ENCODE measurements at regions not wholly inside any gene's neighbourhood (a gene's known extent, or its start where the extent isn't known, plus 50 kb on each side); places are given as distances from the start of the nearest gene placed in this dataset.

DNA sequence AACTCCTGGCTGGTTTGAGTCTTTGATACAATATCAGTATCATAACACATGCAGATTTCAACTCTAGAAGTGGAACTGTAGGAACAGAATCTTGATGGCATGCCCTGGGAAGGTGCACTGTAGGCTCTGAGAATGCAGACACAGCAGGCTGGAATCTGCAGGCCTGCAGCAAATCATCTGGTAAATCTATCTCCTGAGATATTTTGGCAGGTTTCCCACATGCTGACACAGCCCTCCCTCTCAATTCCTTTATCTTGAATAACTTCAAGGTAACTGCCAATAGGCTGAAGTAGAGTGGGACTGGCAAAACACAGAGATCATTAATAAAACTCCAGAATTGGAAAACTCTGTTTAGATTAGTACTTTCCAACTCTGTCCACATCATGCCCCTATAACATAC, 177.8 kb upstream of the PCSK5 start:
- no peaks in the 10 kb centered on the region for H3K9me3 ChIP-seq
- TF ChIP-seq, protein P1, sequence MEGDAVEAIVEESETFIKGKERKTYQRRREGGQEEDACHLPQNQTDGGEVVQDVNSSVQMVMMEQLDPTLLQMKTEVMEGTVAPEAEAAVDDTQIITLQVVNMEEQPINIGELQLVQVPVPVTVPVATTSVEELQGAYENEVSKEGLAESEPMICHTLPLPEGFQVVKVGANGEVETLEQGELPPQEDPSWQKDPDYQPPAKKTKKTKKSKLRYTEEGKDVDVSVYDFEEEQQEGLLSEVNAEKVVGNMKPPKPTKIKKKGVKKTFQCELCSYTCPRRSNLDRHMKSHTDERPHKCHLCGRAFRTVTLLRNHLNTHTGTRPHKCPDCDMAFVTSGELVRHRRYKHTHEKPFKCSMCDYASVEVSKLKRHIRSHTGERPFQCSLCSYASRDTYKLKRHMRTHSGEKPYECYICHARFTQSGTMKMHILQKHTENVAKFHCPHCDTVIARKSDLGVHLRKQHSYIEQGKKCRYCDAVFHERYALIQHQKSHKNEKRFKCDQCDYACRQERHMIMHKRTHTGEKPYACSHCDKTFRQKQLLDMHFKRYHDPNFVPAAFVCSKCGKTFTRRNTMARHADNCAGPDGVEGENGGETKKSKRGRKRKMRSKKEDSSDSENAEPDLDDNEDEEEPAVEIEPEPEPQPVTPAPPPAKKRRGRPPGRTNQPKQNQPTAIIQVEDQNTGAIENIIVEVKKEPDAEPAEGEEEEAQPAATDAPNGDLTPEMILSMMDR (IDR thresholded peaks at IDR 0.05 in 4 of 5, conservative IDR thresholded peaks at IDR 0.05 in 1 of 5): no peak
- no peak for TF ChIP-seq POLR2A (IDR thresholded peaks at IDR 0.05)
- no peaks in the 10 kb centered on the region for H3K36me3 ChIP-seq
- H3K27me3 ChIP-seq: no peaks in the 10 kb centered on the region
- H3K27ac ChIP-seq: no peak overlapping the region
- H3K4me1 ChIP-seq: peaks cover 0 to 6% of the 10 kb centered on the region in 2 donors
- intact Hi-C loops (cut with DNase I; ENCODE audit: low total_unique reads) (no loop called here), in situ Hi-C loops (cut with MboI; ENCODE audit: low sequenced_read_pairs in 4 of 4) (no loop called here)
- no peak overlapping the region for H3K4me3 ChIP-seq
- ATAC-seq (no peak), DNase-seq (no peak)

DNA sequence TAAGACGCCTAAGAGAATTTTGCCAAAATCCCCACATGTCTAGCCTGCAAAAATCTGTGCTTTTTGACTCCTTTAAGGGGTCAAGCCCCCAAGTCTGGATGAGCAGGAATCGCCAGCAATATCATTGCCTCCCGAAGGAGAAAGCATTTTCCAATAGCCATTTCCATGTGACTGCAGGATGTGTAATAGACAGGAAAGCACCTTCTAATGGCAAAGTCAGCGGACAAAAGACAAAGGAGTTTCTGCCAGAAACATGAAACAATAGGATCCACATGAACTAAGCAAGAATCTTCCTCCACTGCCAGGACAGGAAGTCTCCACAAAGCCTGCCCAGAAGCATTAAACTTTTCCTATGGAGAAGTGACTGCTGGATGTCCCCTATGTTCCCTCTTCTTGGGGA, 177.1 kb upstream of the PCSK5 start:
- Histone ChIP-seq H3K27ac (no peak overlapping the region), H3K9me3 (no peaks in the 10 kb centered on the region), H3K36me3 (no peaks in the 10 kb centered on the region), H3K4me3 (no peak overlapping the region), H3K4me1 (peaks cover 0 to 6% of the 10 kb centered on the region in 2 donors), H3K27me3 (no peaks in the 10 kb centered on the region)
- TF ChIP-seq, protein P1 (IDR thresholded peaks at IDR 0.05 in 4 of 5, conservative IDR thresholded peaks at IDR 0.05 in 1 of 5): no peak
- TF ChIP-seq POLR2A (IDR thresholded peaks at IDR 0.05): no peak
- intact Hi-C loops (cut with DNase I; ENCODE audit: low total_unique reads) (no loop called here), in situ Hi-C loops (cut with MboI; ENCODE audit: low sequenced_read_pairs in 4 of 4) (no loop called here)
- ATAC-seq (no peak), DNase-seq (no peak)

DNA sequence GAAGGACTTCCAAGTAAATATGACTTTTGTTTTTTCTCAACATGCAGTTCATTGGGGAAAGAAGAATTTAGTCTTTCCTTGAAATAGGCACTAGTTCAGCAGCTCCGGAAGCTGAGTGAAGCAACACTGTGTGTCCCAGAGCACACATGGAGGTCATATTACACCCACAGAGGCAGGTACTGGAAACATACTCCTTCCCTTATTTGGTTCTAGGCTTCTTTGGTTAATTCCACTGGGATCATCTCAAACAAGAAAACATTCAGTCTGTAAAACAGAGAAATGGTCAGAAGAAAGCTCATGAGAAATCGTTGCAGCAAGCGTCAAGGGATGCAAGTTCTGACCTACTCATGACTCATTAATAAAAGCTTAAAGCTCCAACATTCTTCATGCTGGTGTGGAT, 175.1 kb upstream of the PCSK5 start:
- H3K36me3 ChIP-seq: no peaks in the 10 kb centered on the region
- H3K4me1 ChIP-seq: peaks cover 0 to 6% of the 10 kb centered on the region in 2 donors
- no peaks in the 10 kb centered on the region for H3K9me3 ChIP-seq
- no peak overlapping the region for H3K4me3 ChIP-seq
- in situ Hi-C loops (cut with MboI; ENCODE audit: low sequenced_read_pairs in 4 of 4): no loop called here
- intact Hi-C loops (cut with DNase I; ENCODE audit: low total_unique reads): no loop called here
- TF ChIP-seq, protein P1 (IDR thresholded peaks at IDR 0.05 in 4 of 5, conservative IDR thresholded peaks at IDR 0.05 in 1 of 5): no peak
- no peak for TF ChIP-seq POLR2A (IDR thresholded peaks at IDR 0.05)
- ATAC-seq (no peak), DNase-seq (no peak)
- no peaks in the 10 kb centered on the region for H3K27me3 ChIP-seq
- no peak overlapping the region for H3K27ac ChIP-seq

DNA sequence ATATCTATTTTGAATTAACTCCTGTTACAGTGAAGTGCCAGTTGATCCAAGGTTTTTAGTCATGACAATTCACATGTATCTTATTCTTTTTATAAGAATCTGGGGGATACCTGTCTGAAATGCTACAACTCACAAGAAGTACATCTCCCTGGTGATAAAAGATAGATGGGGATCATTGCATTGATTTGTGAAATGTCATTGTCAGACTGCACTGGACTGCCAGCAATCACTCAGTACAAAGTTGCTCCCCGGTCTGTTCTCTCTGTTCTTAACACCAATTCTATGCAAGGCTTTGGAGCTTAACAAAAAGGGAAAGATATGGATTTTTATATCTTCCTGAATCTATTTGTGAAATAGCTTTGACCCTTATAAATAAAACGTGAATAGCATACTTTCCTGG, 171.8 kb upstream of the PCSK5 start:
- no peaks in the 10 kb centered on the region for H3K36me3 ChIP-seq
- in situ Hi-C loops (cut with MboI; ENCODE audit: low sequenced_read_pairs in 4 of 4): no loop called here
- no peak overlapping the region for H3K27ac ChIP-seq
- DNase-seq: no peak
- H3K4me3 ChIP-seq: no peak overlapping the region
- TF ChIP-seq, protein P1 (IDR thresholded peaks at IDR 0.05 in 4 of 5, conservative IDR thresholded peaks at IDR 0.05 in 1 of 5): no peak
- no peak for TF ChIP-seq POLR2A (IDR thresholded peaks at IDR 0.05)
- intact Hi-C loops (cut with DNase I; ENCODE audit: low total_unique reads): no loop called here
- no peaks in the 10 kb centered on the region for H3K27me3 ChIP-seq
- ATAC-seq: no peak
- no peaks in the 10 kb centered on the region for H3K4me1 ChIP-seq
- no peaks in the 10 kb centered on the region for H3K9me3 ChIP-seq

DNA sequence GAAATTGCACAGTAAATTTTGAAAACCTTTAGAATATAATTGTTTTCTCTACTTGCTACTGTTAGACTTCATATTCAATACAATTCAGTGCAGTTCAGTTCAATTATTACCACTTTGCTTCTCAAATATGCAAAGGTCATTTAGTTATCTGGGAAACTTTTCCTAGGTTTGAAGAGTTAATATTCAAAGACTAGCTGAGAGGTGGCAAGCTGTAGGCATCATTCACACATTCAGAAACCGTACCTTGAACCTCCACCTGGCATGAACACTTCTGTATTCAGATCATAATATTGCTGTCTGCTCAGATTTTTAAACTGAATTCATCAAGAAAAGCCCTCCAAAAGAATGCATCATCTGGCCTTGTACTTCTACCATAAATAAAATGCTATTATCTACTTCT, 162.1 kb upstream of the PCSK5 start:
- H3K36me3 ChIP-seq: no peaks in the 10 kb centered on the region
- DNase-seq (no peak), ATAC-seq (no peak)
- TF ChIP-seq, protein P1 (IDR thresholded peaks at IDR 0.05 in 4 of 5, conservative IDR thresholded peaks at IDR 0.05 in 1 of 5): no peak
- TF ChIP-seq POLR2A (IDR thresholded peaks at IDR 0.05): no peak
- no peaks in the 10 kb centered on the region for H3K9me3 ChIP-seq
- no peaks in the 10 kb centered on the region for H3K27me3 ChIP-seq
- no peaks in the 10 kb centered on the region for H3K4me1 ChIP-seq
- H3K27ac ChIP-seq: no peak overlapping the region
- intact Hi-C loops (cut with DNase I; ENCODE audit: low total_unique reads): no loop called here
- in situ Hi-C loops (cut with MboI; ENCODE audit: low sequenced_read_pairs in 4 of 4): no loop called here
- no peak overlapping the region for H3K4me3 ChIP-seq
